Glomerular endothelial cell (primary cell): ENCODE measurements at regions not wholly inside any gene's neighbourhood (a gene's known extent, or its start where the extent isn't known, plus 50 kb on each side); places are given as distances from the start of the nearest gene placed in this dataset.
"Not testable (repeated sequence)": the region's sequence is repeated elsewhere in the genome, so short reads cannot be mapped to it uniquely, and the experiment has no call there.

ENCODE experiments used
- DNase-seq: peaks from one replicate; pipeline ENCODE4 v3.0.0-alpha.2; 2011; ENCODE audit warnings: low read depth, low spot score; ENCODE audit errors: extremely low read depth

GRCh38 chr1:221497046-221497445 is 244.8 kb downstream of the DUSP10 start:
- no peak for DNase-seq

GRCh38 chr1:221503268-221503667 is 238.6 kb downstream of the DUSP10 start:
- no peak for DNase-seq

GRCh38 chr1:221509575-221510355 is 232.1 kb downstream of the DUSP10 start:
- DNase-seq = no peak

- no peak for DNase-seq
Observed at GRCh38 chr1:221510793-221511503, 230.9 kb downstream of the DUSP10 start.

GRCh38 chr1:221511797-221512196 is 230.1 kb downstream of the DUSP10 start:
- DNase-seq = no peak

GRCh38 chr1:221514806-221515205 is 227.1 kb downstream of the DUSP10 start:
- no peak for DNase-seq

GRCh38 chr1:221515496-221515895 is 226.4 kb downstream of the DUSP10 start:
- no peak for DNase-seq

GRCh38 chr1:221517961-221518360 is 223.9 kb downstream of the DUSP10 start:
- no peak for DNase-seq

GRCh38 chr1:221520250-221520649 is 221.6 kb downstream of the DUSP10 start:
- DNase-seq = no peak

- no peak for DNase-seq
Observed at GRCh38 chr1:221521686-221522085, 220.2 kb downstream of the DUSP10 start.

- DNase-seq = no peak
Observed at GRCh38 chr1:221522529-221522940, 219.4 kb downstream of the DUSP10 start.

- no peak for DNase-seq
Observed at GRCh38 chr1:221525749-221526148, 216.1 kb downstream of the DUSP10 start.

GRCh38 chr1:221527302-221527701 is 214.6 kb downstream of the DUSP10 start:
- no peak for DNase-seq

GRCh38 chr1:221527886-221528624 is 213.8 kb downstream of the DUSP10 start:
- no peak for DNase-seq

GRCh38 chr1:221530159-221530558 is 211.7 kb downstream of the DUSP10 start:
- DNase-seq = not testable (repeated sequence)

GRCh38 chr1:221530791-221531190 is 211.1 kb downstream of the DUSP10 start:
- DNase-seq = no peak

- DNase-seq = no peak
Observed at GRCh38 chr1:221532071-221532773, 209.7 kb downstream of the DUSP10 start.

- no peak for DNase-seq
Observed at GRCh38 chr1:221541296-221541695, 200.6 kb downstream of the DUSP10 start.

- DNase-seq = no peak
Observed at GRCh38 chr1:221543529-221544120, 198.3 kb downstream of the DUSP10 start.

GRCh38 chr1:221548942-221549341 is 192.9 kb downstream of the DUSP10 start:
- no peak for DNase-seq
